Fibroblast of lung (primary cell): ENCODE measurements at regions not wholly inside any gene's neighbourhood (a gene's known extent, or its start where the extent isn't known, plus 50 kb on each side); places are given as distances from the start of the nearest gene placed in this dataset.
A peak's percentile ranks its signal among the peaks of the same experiment; 100 is the strongest.

ENCODE experiments used
- DNase-seq, 2 donors: peaks; one replicate each; pipeline versions ENCODE4 v3.0.0 to v3.0.0-alpha.2; 2010; ENCODE audit warnings: low read depth in 2 of 2
- H2AFZ ChIP-seq: 2 replicates; pipeline ENCODE4 v1.5.1; 2012; ENCODE audit warnings: low read length, control low read depth, inconsistent platforms
- H3K27ac ChIP-seq: 2 replicates; pipeline ENCODE4 v1.5.1; 2011; ENCODE audit warnings: low read length, control low read depth; ENCODE audit not compliant: insufficient read depth
- H3K27me3 ChIP-seq: 2 replicates; pipeline ENCODE4 v1.5.1; 2011; ENCODE audit warnings: mild to moderate bottlenecking, low read length; ENCODE audit not compliant: control insufficient read depth, insufficient read depth
- H3K36me3 ChIP-seq: 2 replicates; pipeline ENCODE4 v1.5.1; 2011; ENCODE audit warnings: low read length; ENCODE audit not compliant: control insufficient read depth, insufficient read depth
- H3K4me1 ChIP-seq: 2 replicates; pipeline ENCODE4 v1.5.1; 2011; ENCODE audit warnings: low read length; ENCODE audit not compliant: control insufficient read depth, insufficient read depth; ENCODE audit errors: extremely low read depth
- H3K4me2 ChIP-seq: 2 replicates; pipeline ENCODE4 v1.5.1; 2011; ENCODE audit warnings: low read length, control low read depth; ENCODE audit not compliant: insufficient read depth; ENCODE audit errors: extremely low read depth
- H3K4me3 ChIP-seq, 4 experiments: fragments of 200-600 bp in 1 of 4; sonication (generic) in 1 of 4; replicated peaks in 1 of 4; 2 replicates each; pipeline ENCODE4 v1.5.1; 2011 to 2016; ENCODE audit warnings: low read length in 4 of 4, low read depth in 3 of 4, mild to moderate bottlenecking in 3 of 4, control low read depth in 2 of 4, inconsistent platforms in 1 of 4, mixed read lengths in 1 of 4; ENCODE audit not compliant: insufficient read depth in 1 of 4; ENCODE audit errors: control extremely low read depth in 1 of 4
- H3K79me2 ChIP-seq: 2 replicates; pipeline ENCODE4 v1.5.1; 2012; ENCODE audit warnings: mild to moderate bottlenecking, low read length, inconsistent platforms; ENCODE audit not compliant: control insufficient read depth, insufficient read depth
- H3K9ac ChIP-seq: 2 replicates; pipeline ENCODE4 v1.5.1; 2011; ENCODE audit warnings: mild to moderate bottlenecking, low read length, control low read depth; ENCODE audit not compliant: insufficient read depth
- H3K9me3 ChIP-seq: 2 replicates; pipeline ENCODE4 v1.5.1; 2012; ENCODE audit warnings: low read depth, low read length; ENCODE audit not compliant: control insufficient read depth, insufficient read depth
- H4K20me1 ChIP-seq: 2 replicates; pipeline ENCODE4 v1.5.1; 2011; ENCODE audit warnings: low read length; ENCODE audit not compliant: control insufficient read depth, insufficient read depth; ENCODE audit errors: extremely low read depth
- CTCF ChIP-seq, 2 donors: IDR thresholded peaks in 1 of 2; conservative IDR thresholded peaks in 1 of 2; 1 replicate in 1 of 2; 2 replicates in 1 of 2; pipeline ENCODE4 v1.5.1; 2011 to 2012; ENCODE audit warnings: low read length in 2 of 2, control low read depth in 1 of 2, inconsistent platforms in 1 of 2, low read depth in 1 of 2, mild to moderate bottlenecking in 1 of 2
- EZH2 ChIP-seq: IDR thresholded peaks from 2 replicates; pipeline ENCODE4 v1.5.1; 2012; ENCODE audit warnings: low read length, control low read depth, mild to moderate bottlenecking; ENCODE audit errors: missing control alignments

GRCh38 chr12:67482751-67483661 lies 165.5 kb upstream of the DYRK2 start:
- Histone ChIP-seq H3K9me3 (no peaks in the 10 kb centered on the region), H3K9ac (no peak overlapping the region), H3K4me2 (no peak overlapping the region), H3K27ac (no peak overlapping the region), H3K4me3 (no peak overlapping the region), H3K27me3 (peaks cover 4% of the 10 kb centered on the region), H3K36me3 (no peaks in the 10 kb centered on the region), H3K79me2 (no peaks in the 10 kb centered on the region), H3K4me1 (no peaks in the 10 kb centered on the region), H2AFZ (no peak overlapping the region), H4K20me1 (no peaks in the 10 kb centered on the region)
- DNase-seq = peak; percentile 41 to 71
- TF ChIP-seq EZH2 = no peak
- no peak for TF ChIP-seq CTCF (conservative IDR thresholded peaks at IDR 0.05 in 1 of 2, IDR thresholded peaks at IDR 0.05 in 1 of 2; ENCODE audit: low read depth in 1 of 2, low read length in 2 of 2)

DNA sequence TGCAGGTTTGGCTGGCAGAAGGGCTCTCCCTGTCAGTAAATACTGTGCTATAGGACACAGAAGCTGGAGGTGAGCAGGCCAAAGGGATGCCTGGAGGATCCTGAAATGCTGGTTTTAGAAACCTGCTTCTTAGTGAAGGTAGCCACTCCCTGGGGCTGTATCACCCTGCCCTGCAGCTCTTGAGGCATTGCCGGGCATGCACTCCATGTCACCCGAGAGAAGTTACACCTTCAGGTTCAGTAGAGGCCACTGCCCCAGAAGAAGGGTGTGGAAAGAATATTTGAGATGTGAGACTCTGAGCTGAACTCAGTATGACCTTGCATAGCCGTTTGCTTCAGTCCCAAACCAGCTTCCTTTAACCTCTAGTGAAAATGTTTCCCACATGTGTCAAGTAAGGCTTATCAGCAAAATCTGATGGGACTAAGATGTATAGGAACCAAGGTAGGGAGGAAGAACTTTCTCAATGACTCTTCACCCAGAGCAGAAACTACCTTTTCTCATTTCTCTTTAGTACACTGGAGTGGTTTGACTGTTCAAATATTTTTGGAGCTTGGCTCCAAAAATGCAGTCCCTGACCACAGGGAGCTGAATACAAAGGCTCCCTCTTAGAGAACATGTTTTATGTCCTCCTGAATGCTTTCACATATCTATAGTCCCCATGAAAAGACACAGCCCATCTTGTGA lies 164.5 kb upstream of the DYRK2 start:
- H3K9me3 ChIP-seq = no peaks in the 10 kb centered on the region
- H3K9ac ChIP-seq = no peak overlapping the region
- TF ChIP-seq EZH2 = no peak
- TF ChIP-seq CTCF (conservative IDR thresholded peaks at IDR 0.05 in 1 of 2, IDR thresholded peaks at IDR 0.05 in 1 of 2; ENCODE audit: low read depth in 1 of 2, low read length in 2 of 2) = no peak
- no peaks in the 10 kb centered on the region for H4K20me1 ChIP-seq
- H3K27me3 ChIP-seq = peaks cover 4% of the 10 kb centered on the region
- H3K4me3 ChIP-seq = no peak overlapping the region
- no peaks in the 10 kb centered on the region for H3K4me1 ChIP-seq
- H3K79me2 ChIP-seq = no peaks in the 10 kb centered on the region
- no peaks in the 10 kb centered on the region for H3K36me3 ChIP-seq
- H2AFZ ChIP-seq = no peak overlapping the region
- H3K4me2 ChIP-seq = no peak overlapping the region
- H3K27ac ChIP-seq = no peak overlapping the region
- DNase-seq = no peak

GRCh38 chr12:67484791-67485480 lies 163.6 kb upstream of the DYRK2 start:
- no peak overlapping the region for H2AFZ ChIP-seq
- H3K79me2 ChIP-seq = no peaks in the 10 kb centered on the region
- H3K27me3 ChIP-seq = peaks cover 4% of the 10 kb centered on the region
- H3K4me2 ChIP-seq = no peak overlapping the region
- no peak for TF ChIP-seq EZH2
- TF ChIP-seq CTCF (conservative IDR thresholded peaks at IDR 0.05 in 1 of 2, IDR thresholded peaks at IDR 0.05 in 1 of 2; ENCODE audit: low read depth in 1 of 2, low read length in 2 of 2) = no peak
- no peaks in the 10 kb centered on the region for H4K20me1 ChIP-seq
- no peak overlapping the region for H3K27ac ChIP-seq
- H3K36me3 ChIP-seq = no peaks in the 10 kb centered on the region
- H3K9me3 ChIP-seq = no peaks in the 10 kb centered on the region
- no peak overlapping the region for H3K4me3 ChIP-seq
- H3K9ac ChIP-seq = no peak overlapping the region
- H3K4me1 ChIP-seq = no peaks in the 10 kb centered on the region
- no peak for DNase-seq
